DOHH2 (cell line): ENCODE measurements at regions not wholly inside any gene's neighbourhood (a gene's known extent, or its start where the extent isn't known, plus 50 kb on each side); places are given as distances from the start of the nearest gene placed in this dataset.

ENCODE experiments used
- EZH2phosphoT487 ChIP-seq: fragments of 200-600 bp; sonication (generic); IDR thresholded peaks from 2 replicates; pipeline ENCODE4 v1.6.1; 2017; ENCODE audit warnings: borderline replicate concordance, mild to moderate bottlenecking, antibody characterized with exemption, low read length, moderate library complexity, mixed read lengths
- TF ChIP-seq, protein P1 (sequence below): fragments of 200-600 bp; sonication (generic); IDR thresholded peaks from one replicate; pipeline ENCODE4 v1.5.1; 2014; ENCODE audit warnings: antibody characterized with exemption, mild to moderate bottlenecking, low read depth, low read length; ENCODE audit not compliant: poor library complexity, severe bottlenecking

DNA sequence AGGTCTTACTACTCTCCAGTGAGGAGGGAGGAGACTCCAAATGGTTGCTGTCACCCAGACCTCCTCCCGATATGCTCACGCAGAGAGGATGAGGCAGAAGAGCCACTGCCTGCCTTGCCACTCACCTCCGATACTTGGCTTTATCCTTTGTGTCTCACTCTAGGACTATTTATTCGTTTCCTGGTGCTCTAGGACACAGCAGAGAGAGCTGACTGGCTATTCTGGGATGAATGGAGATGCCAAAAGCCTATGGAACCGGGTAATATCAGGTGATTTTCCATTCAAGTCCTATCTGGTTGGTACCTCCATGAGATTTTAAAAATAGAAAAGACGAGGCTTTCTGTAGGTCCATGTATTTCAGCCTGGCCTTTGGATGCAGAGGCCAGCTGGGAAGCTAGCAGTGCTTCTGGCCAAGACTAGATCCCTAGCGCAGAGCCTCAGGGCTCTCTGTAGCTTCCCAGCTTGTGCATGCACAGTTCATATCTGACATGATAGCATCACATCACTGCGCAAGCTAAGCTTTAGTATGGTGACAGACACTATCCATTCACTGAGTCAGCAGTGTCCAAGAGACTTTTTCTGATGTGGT, 239.0 kb upstream of the ANKRD30A start:
- TF ChIP-seq, protein P1, sequence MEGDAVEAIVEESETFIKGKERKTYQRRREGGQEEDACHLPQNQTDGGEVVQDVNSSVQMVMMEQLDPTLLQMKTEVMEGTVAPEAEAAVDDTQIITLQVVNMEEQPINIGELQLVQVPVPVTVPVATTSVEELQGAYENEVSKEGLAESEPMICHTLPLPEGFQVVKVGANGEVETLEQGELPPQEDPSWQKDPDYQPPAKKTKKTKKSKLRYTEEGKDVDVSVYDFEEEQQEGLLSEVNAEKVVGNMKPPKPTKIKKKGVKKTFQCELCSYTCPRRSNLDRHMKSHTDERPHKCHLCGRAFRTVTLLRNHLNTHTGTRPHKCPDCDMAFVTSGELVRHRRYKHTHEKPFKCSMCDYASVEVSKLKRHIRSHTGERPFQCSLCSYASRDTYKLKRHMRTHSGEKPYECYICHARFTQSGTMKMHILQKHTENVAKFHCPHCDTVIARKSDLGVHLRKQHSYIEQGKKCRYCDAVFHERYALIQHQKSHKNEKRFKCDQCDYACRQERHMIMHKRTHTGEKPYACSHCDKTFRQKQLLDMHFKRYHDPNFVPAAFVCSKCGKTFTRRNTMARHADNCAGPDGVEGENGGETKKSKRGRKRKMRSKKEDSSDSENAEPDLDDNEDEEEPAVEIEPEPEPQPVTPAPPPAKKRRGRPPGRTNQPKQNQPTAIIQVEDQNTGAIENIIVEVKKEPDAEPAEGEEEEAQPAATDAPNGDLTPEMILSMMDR: no peak
- TF ChIP-seq EZH2phosphoT487: no peak
